Lung (tissue), 11 donors: ENCODE measurements at regions not wholly inside any gene's neighbourhood (a gene's known extent, or its start where the extent isn't known, plus 50 kb on each side); places are given as distances from the start of the nearest gene placed in this dataset.

Source experiments
- ATAC-seq: fragments of 200-7000 bp; cut with Tn5 transposase; one replicate; pipeline ENCODE4 v1.9.1; 2020; ENCODE audit warnings: moderate number of reproducible peaks; ENCODE audit not compliant: insufficient read depth, low FRiP score
- DNase-seq, 3 donors: peaks; one replicate each; pipeline ENCODE4 v3.0.0-alpha.2; 2013 to 2017
- H3K27ac ChIP-seq, 2 donors: one replicate each; pipeline ENCODE4 v1.5.1; 2013; ENCODE audit warnings: mild to moderate bottlenecking in 2 of 2, moderate library complexity in 2 of 2, control low read depth in 1 of 2, inconsistent platforms in 1 of 2, low read depth in 1 of 2, low read length in 1 of 2
- H3K27me3 ChIP-seq, 3 donors: one replicate each; pipeline ENCODE4 v1.5.1; 2013; ENCODE audit warnings: low read length in 2 of 3; ENCODE audit not compliant: control insufficient read depth in 3 of 3, insufficient read depth in 3 of 3
- H3K36me3 ChIP-seq, 4 donors: one replicate each; pipeline ENCODE4 v1.5.1; 2013; ENCODE audit warnings: low read length in 4 of 4, mild to moderate bottlenecking in 1 of 4, moderate library complexity in 1 of 4; ENCODE audit not compliant: control insufficient read depth in 4 of 4, insufficient read depth in 4 of 4
- H3K4me1 ChIP-seq, 5 donors: one replicate each; pipeline ENCODE4 v1.5.1; 2013; ENCODE audit warnings: low read length in 5 of 5, mild to moderate bottlenecking in 2 of 5, moderate library complexity in 1 of 5; ENCODE audit not compliant: control insufficient read depth in 5 of 5, insufficient read depth in 5 of 5
- H3K4me3 ChIP-seq: one replicate; pipeline ENCODE4 v1.5.1; 2013; ENCODE audit warnings: mild to moderate bottlenecking, control low read depth, moderate library complexity
- H3K9ac ChIP-seq, 2 donors: one replicate each; pipeline ENCODE4 v1.5.1; 2013; ENCODE audit warnings: low read length in 2 of 2, control low read depth in 1 of 2; ENCODE audit not compliant: insufficient read depth in 1 of 2
- H3K9me3 ChIP-seq, 4 donors: one replicate each; pipeline ENCODE4 v1.5.1; 2013; ENCODE audit warnings: low read length in 3 of 4, mild to moderate bottlenecking in 1 of 4, moderate library complexity in 1 of 4; ENCODE audit not compliant: control insufficient read depth in 4 of 4, insufficient read depth in 3 of 4
- CTCF ChIP-seq: IDR thresholded peaks from 2 replicates; pipeline ENCODE4 v1.5.1; 2012; ENCODE audit warnings: mild to moderate bottlenecking; ENCODE audit errors: control extremely low read depth, extremely low read depth
- WGBS, 2 donors: extraction: QIAGEN DNeasy Blood & Tissue Kit; methylation state at CpG; one replicate each; pipeline ENCODE4 v1.1.7; 2013; 5-methylcytosine and 5-hydroxymethylcytosine counted together
- donor health status: control.
- donor health status: control.
- donor health status: Bipolar disorder and iron deficiency.
- donor health status: healthy.
- donor health status: DM: yes; HTN: yes; CAD: no.

GRCh38 chr2:44836916-44837315, 104.6 kb upstream of the SIX3 start:
- Histone ChIP-seq H3K36me3 (no peaks in the 10 kb centered on the region), H3K9ac (no peak overlapping the region), H3K27ac (no peak overlapping the region), H3K4me1 (peaks cover 0 to 18% (median 0%) of the 10 kb centered on the region in 5 donors), H3K9me3 (peaks cover 0 to 6% (median 3%) of the 10 kb centered on the region in 4 donors), H3K4me3 (no peak overlapping the region), H3K27me3 (no peaks in the 10 kb centered on the region)
- 92 to 100% methylated on average over 1 of the region's 1 CpG for WGBS, 2 donors
- no peak for TF ChIP-seq CTCF
- ATAC-seq (no peak), DNase-seq (no peak)

- Histone ChIP-seq H3K9ac (no peak overlapping the region), H3K27ac (no peak overlapping the region), H3K9me3 (peaks cover 0 to 6% (median 3%) of the 10 kb centered on the region in 4 donors), H3K4me3 (no peak overlapping the region), H3K4me1 (peaks cover 0 to 21% (median 0%) of the 10 kb centered on the region in 5 donors), H3K27me3 (no peaks in the 10 kb centered on the region), H3K36me3 (no peaks in the 10 kb centered on the region)
- DNase-seq (no peak), ATAC-seq (no peak)
- WGBS, 2 donors, result 84 to 89% methylated on average over 13 of the region's 13 CpGs
- TF ChIP-seq CTCF, result no peak
Measured at GRCh38 chr2:44838116-44838790, 103.2 kb upstream of the SIX3 start.

- Histone ChIP-seq H3K9me3 (peaks cover 0 to 5% (median 2%) of the 10 kb centered on the region in 4 donors), H3K36me3 (no peaks in the 10 kb centered on the region)
- 77 to 79% methylated on average over 5 of the region's 5 CpGs for WGBS, 2 donors
Measured at GRCh38 chr2:44839370-44839769, 102.1 kb upstream of the SIX3 start.

More at GRCh38 chr2:44839370-44839769, 102.1 kb upstream of the SIX3 start:
- H3K27ac ChIP-seq, result no peak overlapping the region
- no peak for DNase-seq
- peaks cover 0 to 29% (median 0%) of the 10 kb centered on the region in 5 donors for H3K4me1 ChIP-seq
- no peak for TF ChIP-seq CTCF
- H3K27me3 ChIP-seq, result no peaks in the 10 kb centered on the region
- no peak for ATAC-seq
- H3K4me3 ChIP-seq, result no peak overlapping the region
- H3K9ac ChIP-seq, result no peak overlapping the region
